CD4-positive, alpha-beta T cell (primary cell): ENCODE measurements at regions not wholly inside any gene's neighbourhood (a gene's known extent, or its start where the extent isn't known, plus 50 kb on each side); places are given as distances from the start of the nearest gene placed in this dataset.

Source experiments
- ATAC-seq: fragments of 200-7000 bp; cut with Tn5 transposase; one replicate; pipeline ENCODE4 v1.10.0; 2022; ENCODE audit warnings: mild to moderate bottlenecking; ENCODE audit not compliant: poor library complexity
- CTCF ChIA-PET: fragments of 350-600 bp; sonication (Branson Sonifier 250); formaldehyde crosslinking; loops from one replicate; lab custom pipeline; 2021; ENCODE audit warnings: antibody characterized with exemption, inconsistent platforms; lab: Charles Lee
- POLR2A ChIA-PET: fragments of 350-600 bp; sonication (Branson Sonifier 250); formaldehyde crosslinking; loops from one replicate; lab custom pipeline; 2021; ENCODE audit warnings: antibody characterized with exemption, inconsistent platforms; lab: Charles Lee
- DNase-seq, 14 experiments: peaks; one replicate each; pipeline ENCODE4 v3.0.0-alpha.2; 2013 to 2020; ENCODE audit warnings: mixed read lengths in 2 of 14
- H3K27ac ChIP-seq, 2 donors: one replicate each; pipeline versions ENCODE4 v1.5.1 to v1.7.0; 2013; ENCODE audit warnings: low read length in 2 of 2, low read depth in 1 of 2, mild to moderate bottlenecking in 1 of 2
- H3K27me3 ChIP-seq, 2 experiments: 1 replicate in 1 of 2; 2 replicates in 1 of 2; pipeline versions ENCODE4 v1.6.1 to v1.7.0; 2013; ENCODE audit warnings: low read length in 2 of 2, control low read depth in 1 of 2, mild to moderate bottlenecking in 1 of 2, moderate library complexity in 1 of 2; ENCODE audit not compliant: insufficient read depth in 2 of 2, control insufficient read depth in 1 of 2
- H3K36me3 ChIP-seq: one replicate; pipeline ENCODE4 v1.6.1; 2013; ENCODE audit warnings: low read length, control low read depth; ENCODE audit not compliant: insufficient read depth
- H3K4me1 ChIP-seq: one replicate; pipeline ENCODE4 v1.6.1; 2013; ENCODE audit warnings: low read length, control low read depth; ENCODE audit not compliant: insufficient read depth
- H3K4me3 ChIP-seq: one replicate; pipeline ENCODE4 v1.5.1; 2013; ENCODE audit warnings: mild to moderate bottlenecking, low read length, moderate library complexity
- H3K9me3 ChIP-seq, 2 experiments: 1 replicate in 1 of 2; 2 replicates in 1 of 2; pipeline versions ENCODE4 v1.6.1 to v1.7.0; 2013; ENCODE audit warnings: low read length in 2 of 2, mild to moderate bottlenecking in 2 of 2, control low read depth in 1 of 2, moderate library complexity in 1 of 2; ENCODE audit not compliant: control insufficient read depth in 1 of 2, insufficient read depth in 1 of 2
- H3K27ac Mint-ChIP-seq: one replicate; pipeline ENCODE4 v1.8.0; 2020; ENCODE audit warnings: mixed read lengths
- H3K27me3 Mint-ChIP-seq: one replicate; pipeline ENCODE4 v1.8.0; 2021; ENCODE audit warnings: mixed read lengths
- H3K36me3 Mint-ChIP-seq: one replicate; pipeline ENCODE4 v1.8.0; 2021; ENCODE audit warnings: low read depth, mixed read lengths
- H3K4me1 Mint-ChIP-seq: one replicate; pipeline ENCODE4 v1.8.0; 2021; ENCODE audit warnings: low read depth, mixed read lengths
- H3K4me3 Mint-ChIP-seq: one replicate; pipeline ENCODE4 v1.8.0; 2020; ENCODE audit warnings: mild to moderate bottlenecking, mixed read lengths
- H3K9me3 Mint-ChIP-seq: one replicate; pipeline ENCODE4 v1.8.0; 2020; ENCODE audit warnings: mixed read lengths
- CTCF ChIP-seq: fragments of 200-600 bp; IDR thresholded peaks from one replicate; pipeline ENCODE4 v1.8.0; 2022; ENCODE audit warnings: antibody characterized with exemption, mild to moderate bottlenecking
- intact Hi-C, 2 experiments: fragments of 100-400 bp; cut with DNase I in 1 of 2; cut with micrococcal nuclease in 1 of 2; formaldehyde crosslinking; loops; one replicate each; pipeline versions ENCODE4 v1.15.1 to v1.9.0; 2023 to 2025; cut with DNase I, micrococcal nuclease

- ChIA-PET POLR2A (no interaction called here), CTCF (no interaction called here)
- H3K27me3 ChIP-seq: no peaks in the 10 kb centered on the region
- Mint-ChIP-seq H3K36me3 (no peaks in the 10 kb centered on the region), H3K4me3 (no peak overlapping the region), H3K4me1 (no peaks in the 10 kb centered on the region), H3K9me3 (peaks cover 8% of the 10 kb centered on the region), H3K27me3 (no peaks in the 10 kb centered on the region), H3K27ac (no peak overlapping the region)
- H3K9me3 ChIP-seq: peaks cover 0 to 4% of the 10 kb centered on the region in 2 experiments
- H3K4me1 ChIP-seq: no peaks in the 10 kb centered on the region
- no peak overlapping the region for H3K4me3 ChIP-seq
- no peaks in the 10 kb centered on the region for H3K36me3 ChIP-seq
- no peak for ATAC-seq
- H3K27ac ChIP-seq: no peak overlapping the region
- no peak for TF ChIP-seq CTCF
- intact Hi-C loops: no loop called here
- no peak for DNase-seq
Observed at GRCh38 chr2:122939796-122940195, 1085.3 kb upstream of the CNTNAP5 start.

DNA sequence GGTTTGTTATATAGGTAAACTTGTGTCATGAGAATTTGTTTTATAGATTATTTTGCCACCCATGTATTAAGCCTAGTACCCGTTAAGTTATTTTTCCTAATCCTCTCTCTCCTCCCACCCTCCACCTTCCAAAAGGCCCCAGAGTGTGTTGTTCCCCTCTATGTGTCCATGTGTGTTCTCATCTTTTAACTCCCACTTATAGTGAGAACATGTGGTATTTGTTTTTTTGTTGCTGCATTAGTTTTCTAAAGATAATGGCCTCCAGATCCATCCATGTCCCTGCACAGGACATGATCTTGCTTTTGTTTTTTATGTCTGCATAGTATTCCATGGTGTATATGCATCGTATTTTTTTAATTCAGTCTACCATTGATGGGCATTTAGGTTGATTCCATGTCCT is 1075.6 kb upstream of the CNTNAP5 start:
- TF ChIP-seq CTCF: no peak
- peaks cover 17% of the 10 kb centered on the region for H3K9me3 Mint-ChIP-seq
- H3K4me3 Mint-ChIP-seq: no peak overlapping the region
- CTCF ChIA-PET: no interaction called here
- POLR2A ChIA-PET: no interaction called here
- DNase-seq: no peak
- no peak overlapping the region for H3K4me3 ChIP-seq
- intact Hi-C loops: no loop called here
- no peaks in the 10 kb centered on the region for H3K36me3 ChIP-seq
- no peaks in the 10 kb centered on the region for H3K9me3 ChIP-seq
- no peak overlapping the region for H3K27ac Mint-ChIP-seq
- no peaks in the 10 kb centered on the region for H3K36me3 Mint-ChIP-seq
- H3K27me3 Mint-ChIP-seq: no peaks in the 10 kb centered on the region
- no peak for ATAC-seq
- no peak overlapping the region for H3K27ac ChIP-seq
- no peaks in the 10 kb centered on the region for H3K4me1 Mint-ChIP-seq
- no peaks in the 10 kb centered on the region for H3K27me3 ChIP-seq
- no peaks in the 10 kb centered on the region for H3K4me1 ChIP-seq

DNA sequence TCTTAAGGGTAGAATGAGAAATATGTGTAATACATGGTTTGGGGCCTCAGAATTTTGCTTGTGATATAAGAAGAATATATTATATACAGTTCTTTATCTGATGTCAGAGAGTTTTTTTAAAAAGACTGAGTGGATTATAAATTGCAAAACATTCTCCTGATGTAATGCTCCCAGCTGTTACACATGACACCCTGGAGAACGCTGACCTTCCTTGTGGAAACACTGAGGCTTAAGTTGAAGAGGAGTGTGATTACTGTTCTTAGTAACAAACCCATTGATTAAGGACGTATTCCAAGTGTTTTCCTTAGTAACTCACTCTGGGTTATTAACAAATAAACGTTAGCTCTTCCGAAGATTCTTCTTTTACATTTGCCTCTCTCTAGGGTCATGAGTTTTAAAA is 1069.3 kb upstream of the CNTNAP5 start:
- no peaks in the 10 kb centered on the region for H3K36me3 ChIP-seq
- no peaks in the 10 kb centered on the region for H3K27me3 ChIP-seq
- no peak for ATAC-seq
- no peak overlapping the region for H3K4me3 ChIP-seq
- Mint-ChIP-seq H3K4me1 (no peaks in the 10 kb centered on the region), H3K9me3 (peaks cover 7% of the 10 kb centered on the region), H3K27me3 (no peaks in the 10 kb centered on the region), H3K27ac (no peak overlapping the region), H3K36me3 (no peaks in the 10 kb centered on the region), H3K4me3 (no peak overlapping the region)
- H3K4me1 ChIP-seq: no peaks in the 10 kb centered on the region
- no peak for DNase-seq
- intact Hi-C loops: no loop called here
- CTCF ChIA-PET: no interaction called here
- H3K9me3 ChIP-seq: no peaks in the 10 kb centered on the region
- POLR2A ChIA-PET: no interaction called here
- no peak for TF ChIP-seq CTCF
- no peak overlapping the region for H3K27ac ChIP-seq
